Smooth muscle cell of the brain vasculature (primary cell): ENCODE measurements at regions not wholly inside any gene's neighbourhood (a gene's known extent, or its start where the extent isn't known, plus 50 kb on each side); places are given as distances from the start of the nearest gene placed in this dataset.

ENCODE experiments used
- DNase-seq: peaks from one replicate; pipeline ENCODE4 v3.0.0-alpha.2; 2012; ENCODE audit warnings: low read depth, low spot score

GRCh38 chr1:30819244-30819571 lies 61.6 kb upstream of the LAPTM5 start:
- DNase-seq = no peak

DNA sequence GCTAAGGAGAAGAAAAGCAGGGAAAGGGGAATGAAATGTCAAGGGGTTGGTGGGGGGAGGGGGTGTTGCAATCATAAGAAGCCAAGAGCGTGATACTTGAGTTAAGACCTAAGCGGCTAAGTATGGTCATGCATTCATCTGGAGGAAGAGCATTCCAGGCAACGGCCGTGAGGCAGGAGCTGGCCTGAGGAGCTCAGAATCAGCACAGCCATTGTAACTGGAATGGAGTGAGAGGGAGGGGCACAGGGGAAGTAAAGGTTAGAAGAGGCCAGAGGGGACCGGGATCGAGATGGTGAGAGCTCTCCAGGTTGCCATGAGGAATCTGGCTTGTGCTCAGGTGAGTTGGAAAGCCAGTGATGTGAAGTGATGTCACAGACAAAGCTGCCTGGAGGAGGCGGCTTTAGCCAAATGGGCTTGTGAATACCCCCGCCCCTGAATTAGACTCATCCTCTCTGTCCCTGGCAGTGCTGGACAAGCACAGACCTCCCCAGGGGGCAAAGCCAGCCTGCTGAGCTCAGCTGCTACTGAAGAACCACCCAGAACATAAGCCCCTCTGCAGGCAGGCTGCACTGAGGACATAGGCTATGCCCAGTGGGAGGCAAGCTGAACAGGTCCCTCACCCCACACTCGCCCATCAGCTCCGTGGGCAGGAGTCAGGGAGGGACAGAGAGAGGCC lies 61.1 kb upstream of the LAPTM5 start:
- DNase-seq = no peak

GRCh38 chr1:30817548-30817947 lies 60.0 kb upstream of the LAPTM5 start:
- DNase-seq = no peak

- DNase-seq = no peak
Observed at GRCh38 chr1:30817077-30817438, 59.5 kb upstream of the LAPTM5 start.

DNA sequence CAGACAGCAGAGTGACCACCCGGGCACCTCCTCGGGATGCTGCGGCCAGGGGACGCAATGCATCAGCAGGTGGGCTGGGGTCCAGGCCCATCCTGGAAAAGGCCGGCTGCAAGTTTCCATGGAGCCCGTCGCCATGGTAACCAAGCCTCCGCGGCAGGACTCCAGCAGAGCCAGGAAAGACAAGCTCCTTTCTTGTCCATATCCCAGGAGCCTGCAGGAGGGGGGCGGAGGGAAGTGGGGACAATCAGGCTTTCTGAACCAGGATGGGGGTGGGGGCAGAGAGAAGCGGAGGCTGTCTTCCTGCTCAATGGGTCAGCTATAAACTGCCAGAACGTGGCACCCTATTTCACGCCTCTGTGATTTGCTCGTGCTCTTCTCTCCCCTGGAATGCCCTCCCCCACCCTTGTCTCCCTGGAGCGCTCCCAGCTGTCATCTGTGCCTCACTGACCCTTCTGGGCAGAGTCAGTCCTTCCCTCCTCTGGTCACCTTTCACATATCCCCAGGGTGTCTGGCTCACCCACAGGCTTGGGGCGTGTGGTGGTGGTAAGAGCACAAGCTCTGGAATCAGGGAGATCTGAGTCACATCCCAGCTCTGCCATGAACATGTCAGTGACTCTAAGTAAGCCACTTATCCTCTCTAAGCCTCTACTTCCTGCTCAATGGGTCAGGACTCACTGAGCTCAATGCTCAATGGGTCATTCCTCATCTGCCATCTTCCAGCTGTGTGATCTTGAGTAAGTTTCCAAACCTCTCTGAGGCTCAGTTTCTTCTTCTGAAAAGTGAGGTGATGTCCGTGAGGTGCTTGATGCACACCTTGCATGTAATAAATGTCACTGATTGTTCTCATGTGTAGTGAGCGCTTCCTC lies 58.9 kb upstream of the LAPTM5 start:
- no peak for DNase-seq

DNA sequence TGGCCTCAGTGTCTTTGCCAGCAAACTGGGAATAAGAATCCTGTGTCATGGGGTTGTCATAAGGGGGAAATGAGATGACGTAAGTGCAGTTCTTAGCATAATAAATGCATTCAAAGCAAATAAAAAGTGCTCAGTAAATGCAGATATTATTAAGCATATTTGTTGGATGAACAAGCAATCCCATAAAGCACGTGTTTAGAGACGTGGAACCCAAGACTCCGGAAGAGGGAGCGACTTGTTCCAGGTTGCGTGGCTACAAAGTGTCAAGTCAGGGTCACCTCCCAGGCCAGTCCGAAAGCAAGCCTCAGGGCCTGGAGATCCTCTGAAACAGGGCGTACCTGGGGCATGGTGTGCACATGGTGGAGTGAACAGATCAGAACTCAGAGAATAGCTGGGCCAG lies 58.0 kb upstream of the LAPTM5 start:
- DNase-seq = no peak

DNA sequence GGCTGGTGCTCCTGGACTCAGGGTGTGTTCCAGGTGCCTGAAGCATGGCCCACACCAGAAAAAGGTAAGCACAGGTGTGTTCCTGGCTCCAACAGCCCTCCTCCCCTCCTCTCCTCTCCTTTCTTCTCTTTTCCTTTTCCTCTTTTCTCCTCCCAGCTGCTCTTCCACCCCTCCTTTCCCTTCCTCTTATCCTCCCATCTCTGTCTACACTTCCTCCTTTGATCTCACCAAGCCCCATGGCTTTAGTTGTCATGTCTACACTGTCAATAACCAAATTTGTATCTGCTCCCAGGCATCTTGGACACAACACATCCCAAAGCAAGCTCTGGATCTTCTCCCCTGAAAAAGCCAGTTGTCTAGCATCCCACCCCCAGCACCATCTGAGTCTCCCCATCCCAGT lies 56.7 kb upstream of the LAPTM5 start:
- no peak for DNase-seq

DNA sequence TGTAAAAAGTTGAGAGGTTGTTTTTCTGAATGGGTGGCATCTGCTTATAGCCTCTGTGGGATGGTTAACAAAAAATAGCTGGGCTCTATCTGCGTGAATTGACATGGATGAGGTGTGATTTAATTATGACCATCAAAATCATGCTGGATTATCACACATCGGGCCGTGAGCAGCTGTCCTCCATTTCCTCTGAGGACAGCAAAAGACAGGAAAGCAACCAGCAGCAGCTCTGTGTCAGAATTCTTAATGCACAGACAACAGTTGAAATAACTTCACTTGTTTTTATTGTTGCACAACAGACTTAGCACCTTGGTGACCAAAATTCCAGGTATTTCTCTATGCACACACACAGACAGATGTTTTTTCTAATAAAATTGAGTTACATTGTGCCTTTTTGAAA lies 54.5 kb upstream of the LAPTM5 start:
- no peak for DNase-seq

DNA sequence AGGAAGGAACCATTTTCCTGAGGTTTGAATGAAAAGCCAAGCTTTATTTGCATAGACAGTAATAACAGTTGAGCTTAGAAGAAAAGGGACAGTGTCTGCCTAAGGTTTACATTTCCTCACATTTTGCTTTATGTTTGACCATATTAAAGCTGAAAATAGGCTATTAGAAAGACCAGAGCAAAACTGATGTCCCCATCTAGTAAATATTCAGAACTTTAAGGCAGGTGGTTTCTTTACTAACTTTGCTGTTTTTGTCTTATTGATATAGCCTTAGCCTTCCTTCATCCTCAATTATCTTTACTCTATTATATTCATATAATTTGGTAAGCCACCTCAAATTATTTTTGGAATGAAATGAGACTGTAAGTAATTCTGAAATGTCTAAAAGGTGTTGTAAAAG lies 53.6 kb upstream of the LAPTM5 start:
- DNase-seq = no peak

GRCh38 chr1:30810416-30811080 lies 53.0 kb upstream of the LAPTM5 start:
- no peak for DNase-seq

- DNase-seq = peak; percentile 66
Observed at GRCh38 chr1:30809514-30810263, 52.1 kb upstream of the LAPTM5 start.

DNA sequence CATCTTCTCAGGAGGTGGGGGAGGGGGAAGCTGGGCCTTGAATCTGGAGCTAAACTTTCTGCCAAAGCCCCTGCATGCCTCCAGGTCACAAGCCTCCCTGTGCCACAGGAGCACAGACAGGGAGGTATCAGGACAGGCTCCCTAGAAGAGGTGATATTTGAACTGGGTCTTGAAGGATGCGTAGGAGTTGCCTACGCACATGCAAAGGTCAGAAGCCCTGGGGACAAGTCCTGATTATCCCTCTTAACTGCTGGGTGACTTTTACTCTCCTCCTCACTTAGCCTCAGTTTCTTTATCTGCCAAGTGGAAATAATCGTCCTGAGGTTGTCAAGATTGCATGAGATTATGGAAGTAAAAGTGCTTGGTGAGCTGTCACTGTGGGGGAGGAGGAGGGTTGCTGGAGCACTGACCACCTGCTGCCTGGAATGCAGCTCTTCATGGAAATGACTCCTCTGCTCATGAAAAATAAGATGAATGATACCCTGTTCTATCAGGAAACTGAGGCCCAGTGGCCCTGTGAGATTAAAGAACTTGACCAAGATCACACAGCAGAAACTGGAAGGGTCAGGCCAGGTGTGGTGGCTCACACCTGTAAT lies 50.6 kb upstream of the LAPTM5 start:
- no peak for DNase-seq

DNA sequence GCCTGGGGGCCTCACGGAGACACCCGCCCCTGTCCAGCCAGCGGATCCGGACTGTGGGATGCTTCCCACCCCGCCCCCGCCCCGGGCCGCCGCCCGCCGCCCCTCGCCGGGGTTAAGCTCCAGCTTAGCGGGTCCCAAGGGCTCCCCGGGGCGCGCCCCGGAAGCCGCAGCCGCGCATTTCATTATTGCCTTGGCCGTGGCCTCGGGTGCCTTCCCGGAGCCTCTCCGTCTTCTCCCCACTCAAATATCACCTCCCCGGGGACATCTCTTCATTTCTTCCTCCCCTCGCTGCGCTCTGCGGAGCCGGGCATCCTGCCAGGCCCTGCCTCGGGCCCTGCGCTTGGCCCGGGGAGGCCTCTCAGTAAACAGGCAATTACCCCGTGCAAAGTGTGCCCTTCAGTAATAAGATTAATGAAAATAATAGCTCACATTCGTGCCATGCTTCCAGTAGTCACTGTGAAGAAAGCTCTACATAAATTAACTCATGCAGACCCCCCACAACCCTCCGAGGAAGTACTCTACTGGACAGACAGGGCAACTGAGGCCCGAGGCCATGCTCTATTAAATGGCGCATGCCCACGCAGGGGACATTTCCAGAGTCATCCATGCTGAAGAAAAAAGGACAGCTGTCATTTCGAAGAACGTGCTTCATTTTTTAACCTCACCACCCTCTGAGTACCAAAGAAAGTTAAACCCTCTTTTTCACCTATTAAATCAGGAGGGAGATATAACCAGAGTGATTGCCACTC lies 49.9 kb upstream of the LAPTM5 start:
- DNase-seq = no peak
